CD4-positive, alpha-beta T cell treated with Interleukin-6 for 4 hours (primary cell): ENCODE measurements at regions not wholly inside any gene's neighbourhood (a gene's known extent, or its start where the extent isn't known, plus 50 kb on each side); places are given as distances from the start of the nearest gene placed in this dataset.

ENCODE experiments used
- DNase-seq: peaks from one replicate; pipeline ENCODE4 v3.0.0-alpha.2; 2020; ENCODE audit warnings: mixed read lengths

DNA sequence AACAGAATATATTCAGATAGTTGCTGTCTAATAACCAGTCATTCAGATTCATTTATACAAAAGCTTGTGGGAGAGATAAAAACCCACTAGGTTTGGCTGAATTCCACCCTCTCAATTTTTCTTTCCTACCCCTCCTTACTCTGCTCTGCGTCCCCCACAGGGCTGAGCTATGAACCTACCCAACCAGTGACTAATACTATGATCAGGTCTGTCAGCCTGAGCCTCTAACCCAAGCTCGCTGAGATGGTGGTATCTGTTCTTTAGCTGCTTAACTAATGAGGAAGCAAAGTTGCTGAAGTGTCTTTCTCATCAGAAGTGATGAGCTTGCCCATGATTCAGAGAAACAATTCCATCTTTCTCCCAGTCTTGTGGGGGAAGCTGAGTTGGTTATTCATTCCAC lies 248.7 kb upstream of the GPR26 start:
- DNase-seq: no peak

GRCh38 chr10:123421461-123421860 lies 244.7 kb upstream of the GPR26 start:
- DNase-seq: no peak

- DNase-seq: no peak
Observed at GRCh38 chr10:123422261-123422660, 243.9 kb upstream of the GPR26 start.

DNA sequence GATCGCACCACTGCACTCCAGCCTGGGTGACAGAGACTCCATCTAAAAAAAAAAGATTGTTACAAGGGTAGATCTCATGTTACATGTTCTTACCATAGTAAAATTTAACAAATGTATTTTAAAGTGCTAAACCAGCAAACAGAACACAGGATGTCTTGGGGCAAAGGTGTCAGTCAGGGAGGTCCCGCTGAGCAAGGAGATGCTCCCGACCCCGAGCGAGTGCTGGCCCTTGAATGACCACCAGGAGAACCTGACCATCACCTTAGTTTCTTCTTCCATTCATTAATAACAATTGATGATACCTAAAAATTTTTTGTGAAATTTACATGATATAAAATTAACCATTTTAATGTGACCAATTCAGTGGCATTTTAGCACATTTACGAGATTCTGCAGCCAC lies 241.6 kb upstream of the GPR26 start:
- no peak for DNase-seq

- DNase-seq: no peak
Observed at GRCh38 chr10:123425680-123426079, 240.5 kb upstream of the GPR26 start.

GRCh38 chr10:123427165-123427786 lies 238.9 kb upstream of the GPR26 start:
- DNase-seq: no peak

GRCh38 chr10:123428391-123428790 lies 237.8 kb upstream of the GPR26 start:
- DNase-seq: no peak

- no peak for DNase-seq
Observed at GRCh38 chr10:123429706-123430221, 236.4 kb upstream of the GPR26 start.

GRCh38 chr10:123433539-123433938 lies 232.6 kb upstream of the GPR26 start:
- DNase-seq: no peak

DNA sequence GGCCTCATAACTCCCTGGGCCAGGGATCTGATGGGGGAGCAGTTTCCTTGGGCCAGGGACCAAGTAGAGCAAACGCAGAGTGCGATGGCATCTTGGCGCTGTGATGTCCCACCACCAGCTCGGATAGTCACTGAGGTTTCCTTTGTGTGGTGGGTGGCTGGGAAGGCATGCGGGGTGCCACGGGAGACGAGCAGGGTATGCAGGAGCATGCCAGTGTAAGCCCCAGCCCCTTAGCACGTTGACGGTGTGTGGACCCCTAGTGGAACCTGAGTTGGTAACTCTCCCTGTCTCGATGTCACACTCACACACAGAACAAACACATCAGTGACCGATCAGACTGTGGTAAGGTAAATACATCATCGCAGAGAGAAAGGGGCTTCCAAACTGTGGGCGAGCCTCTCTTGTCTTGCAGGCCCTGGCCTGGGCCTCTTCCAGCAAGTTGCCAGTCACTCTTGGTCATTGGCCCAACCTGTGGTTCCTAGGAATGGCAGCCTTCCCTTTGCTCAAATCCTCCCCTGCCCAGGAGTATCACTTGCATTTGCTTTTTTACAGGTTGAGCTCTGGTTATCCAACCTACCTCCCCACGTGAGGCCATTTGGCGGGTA lies 231.6 kb upstream of the GPR26 start:
- DNase-seq: no peak

GRCh38 chr10:123442901-123443300 lies 223.3 kb upstream of the GPR26 start:
- DNase-seq: no peak

- no peak for DNase-seq
Observed at GRCh38 chr10:123443924-123444323, 222.2 kb upstream of the GPR26 start.

DNA sequence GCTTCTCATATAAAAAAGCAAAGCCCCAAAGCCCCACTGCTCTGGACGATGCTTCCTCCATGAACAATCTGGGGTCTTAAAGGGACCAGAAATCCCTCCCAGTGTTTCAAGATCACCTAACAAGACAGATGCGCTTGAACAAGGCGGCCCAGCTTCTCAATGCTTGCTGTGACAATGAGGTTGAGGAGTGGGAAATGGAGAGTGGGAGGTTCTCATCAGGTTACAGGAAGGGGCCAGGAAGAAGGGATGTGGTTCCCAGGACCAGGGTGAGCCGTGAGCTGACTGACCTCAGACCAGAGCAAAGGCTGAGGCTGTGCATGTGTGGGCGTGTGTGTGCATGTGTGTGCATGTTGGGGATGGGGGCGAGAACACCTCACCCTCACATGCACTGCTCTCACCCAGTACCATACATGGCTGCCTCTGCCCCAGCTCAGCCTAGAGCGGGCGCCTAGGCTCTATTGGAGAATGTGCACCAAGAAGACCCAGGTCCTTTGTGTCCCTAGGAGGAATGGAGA lies 220.8 kb upstream of the GPR26 start:
- no peak for DNase-seq

DNA sequence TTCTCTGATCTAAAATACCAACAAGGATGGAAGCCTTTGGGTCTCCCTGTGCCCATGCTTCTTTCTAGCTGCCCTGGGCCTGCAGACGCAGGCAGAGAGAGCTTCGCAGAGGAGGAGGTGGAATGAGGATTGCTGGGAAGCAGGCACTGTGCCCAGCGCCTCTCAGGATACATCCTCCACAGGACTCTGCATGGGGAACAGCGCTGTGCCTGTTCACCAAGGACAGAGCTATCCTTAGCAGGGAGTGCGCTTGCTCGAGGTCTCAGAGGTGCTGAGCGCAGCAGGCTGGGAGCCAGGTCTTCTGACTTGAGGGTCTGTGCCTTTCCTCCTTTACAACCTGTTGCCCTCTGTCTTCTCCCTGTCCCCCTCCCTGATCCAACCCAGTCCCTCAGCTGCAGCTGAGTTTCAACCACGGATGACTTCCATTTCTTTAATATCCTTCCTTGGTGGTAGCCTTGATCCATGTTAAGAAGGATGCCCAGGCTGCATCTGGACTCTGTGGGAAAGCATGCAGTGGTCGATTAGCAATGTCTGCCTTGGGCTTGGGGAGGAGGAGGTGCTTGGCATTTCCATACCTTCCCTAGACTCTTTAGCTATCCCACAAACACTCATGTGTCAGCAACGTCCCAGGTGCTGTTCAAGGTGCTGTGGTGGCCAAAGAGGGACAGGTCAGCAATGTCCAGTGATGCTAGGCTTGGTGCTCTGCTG lies 219.6 kb upstream of the GPR26 start:
- no peak for DNase-seq

GRCh38 chr10:123449234-123449962 lies 216.8 kb upstream of the GPR26 start:
- no peak for DNase-seq

GRCh38 chr10:123450956-123451605 lies 215.1 kb upstream of the GPR26 start:
- no peak for DNase-seq

DNA sequence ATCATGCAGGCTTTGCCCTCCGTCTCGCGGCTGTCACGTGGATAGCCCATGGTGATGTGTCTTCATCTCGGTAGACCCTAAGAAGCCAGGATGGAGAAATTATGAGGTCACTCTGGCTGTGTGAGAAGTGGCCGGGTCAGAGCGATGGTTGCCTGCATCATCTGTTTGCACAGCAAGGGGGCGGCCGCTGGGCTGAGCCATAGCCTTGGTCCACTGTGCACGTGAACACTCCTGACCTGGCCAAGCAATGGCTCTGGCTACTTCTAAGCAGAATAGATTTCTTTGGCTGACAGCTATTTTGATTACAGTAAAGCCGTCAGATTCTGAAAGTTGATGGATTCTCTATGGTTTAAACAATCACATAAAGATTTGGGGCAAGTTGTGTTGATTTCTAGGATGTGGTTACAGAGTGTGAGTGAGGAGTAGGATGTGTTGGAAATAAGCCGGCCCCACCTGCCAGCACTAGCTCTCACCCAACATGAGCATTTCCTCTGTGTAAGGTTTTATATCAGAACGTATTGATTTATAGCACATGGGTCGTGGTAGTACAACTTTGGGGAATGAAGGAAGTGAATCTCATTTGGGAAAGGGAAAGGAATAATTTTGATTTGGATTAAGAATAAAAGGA lies 214.4 kb upstream of the GPR26 start:
- no peak for DNase-seq

GRCh38 chr10:123454987-123455386 lies 211.2 kb upstream of the GPR26 start:
- DNase-seq: no peak

- DNase-seq: no peak
Observed at GRCh38 chr10:123455861-123456260, 210.3 kb upstream of the GPR26 start.

- no peak for DNase-seq
Observed at GRCh38 chr10:123458933-123459332, 207.2 kb upstream of the GPR26 start.

DNA sequence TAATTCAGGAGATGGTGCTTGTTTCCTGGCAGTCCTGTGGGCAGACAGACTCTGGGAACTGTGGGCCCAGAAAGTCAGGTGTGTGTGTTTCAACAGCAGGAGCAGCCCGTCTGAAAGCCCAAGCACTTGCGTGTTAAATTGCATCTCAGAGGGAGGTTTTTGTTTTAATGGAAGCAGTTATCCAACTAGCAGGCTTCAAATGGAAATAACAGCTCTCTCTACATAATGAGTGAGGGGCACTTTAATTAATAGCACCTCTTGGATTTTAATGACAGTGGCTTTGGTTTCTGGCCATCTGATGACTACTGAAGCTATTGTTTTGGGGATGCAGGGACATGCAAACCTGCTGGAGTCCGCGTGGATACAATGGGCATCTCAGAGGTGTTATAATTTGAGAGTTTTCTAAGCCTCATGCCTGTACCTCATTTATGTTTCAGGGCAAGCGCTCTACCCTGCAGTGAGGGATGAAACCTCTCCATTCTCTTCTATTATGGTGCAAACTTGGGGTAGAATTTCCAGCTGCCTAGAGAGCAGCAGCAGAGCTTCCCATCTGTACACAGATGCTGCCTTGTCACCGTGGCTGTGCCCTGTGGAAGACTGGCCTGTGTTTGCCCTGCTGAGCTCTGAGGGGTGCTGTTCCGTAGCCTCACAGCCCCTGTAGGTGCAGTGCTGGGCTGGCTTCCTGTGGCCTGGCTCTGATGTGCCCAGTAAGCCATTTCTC lies 206.6 kb upstream of the GPR26 start:
- no peak for DNase-seq

DNA sequence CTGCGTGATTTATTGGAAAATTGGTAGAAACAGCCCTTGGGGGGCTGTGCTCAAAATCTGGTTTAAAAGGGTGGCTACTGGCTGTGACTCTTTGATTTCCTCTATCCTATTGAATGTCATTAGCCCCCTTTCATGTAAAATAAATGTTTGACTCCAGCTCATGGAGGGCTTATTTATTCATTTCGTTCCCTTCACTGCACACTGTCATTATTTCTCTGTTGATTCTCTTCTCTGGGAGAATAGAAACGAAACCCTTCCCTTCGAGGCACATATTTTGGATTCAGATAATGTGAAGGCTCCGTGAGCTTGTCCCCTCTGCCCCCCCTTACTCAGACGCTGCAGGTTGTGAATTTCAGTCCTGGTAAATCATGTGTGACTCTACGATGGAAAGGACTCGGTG lies 203.9 kb upstream of the GPR26 start:
- DNase-seq: no peak
